GM19025 (cell line): ENCODE measurements at regions not wholly inside any gene's neighbourhood (a gene's known extent, or its start where the extent isn't known, plus 50 kb on each side); places are given as distances from the start of the nearest gene placed in this dataset.

Source experiments
- ATAC-seq: cut with Tn5 transposase; IDR thresholded peaks from one replicate; pipeline ENCODE4 v1.9.1; 2021; ENCODE audit warnings: mild to moderate bottlenecking, low read depth, moderate library complexity; ENCODE audit not compliant: unreplicated experiment

GRCh38 chr2:19300961-19301360 lies 57.5 kb downstream of the OSR1 start:
- ATAC-seq, result no peak

GRCh38 chr2:19299522-19299921 lies 58.9 kb downstream of the OSR1 start:
- no peak for ATAC-seq

GRCh38 chr2:19299032-19299431 lies 59.4 kb downstream of the OSR1 start:
- ATAC-seq, result no peak

- ATAC-seq, result no peak
Measured at GRCh38 chr2:19297716-19298115, 60.7 kb downstream of the OSR1 start.

GRCh38 chr2:19295998-19296502 lies 62.4 kb downstream of the OSR1 start:
- no peak for ATAC-seq

- ATAC-seq, result no peak
Measured at GRCh38 chr2:19292007-19292406, 66.4 kb downstream of the OSR1 start.

- ATAC-seq, result no peak
Measured at GRCh38 chr2:19288291-19288690, 70.1 kb downstream of the OSR1 start.

- no peak for ATAC-seq
Measured at GRCh38 chr2:19287324-19287723, 71.1 kb downstream of the OSR1 start.

- no peak for ATAC-seq
Measured at GRCh38 chr2:19282305-19282704, 76.1 kb downstream of the OSR1 start.

GRCh38 chr2:19274439-19274838 lies 84.0 kb downstream of the OSR1 start:
- ATAC-seq, result no peak

GRCh38 chr2:19272941-19273470 lies 85.4 kb downstream of the OSR1 start:
- no peak for ATAC-seq

- no peak for ATAC-seq
Measured at GRCh38 chr2:19272039-19272438, 86.4 kb downstream of the OSR1 start.

GRCh38 chr2:19264852-19265251 lies 93.6 kb downstream of the OSR1 start:
- ATAC-seq, result no peak

GRCh38 chr2:19262150-19262549 lies 96.3 kb downstream of the OSR1 start:
- no peak for ATAC-seq

- ATAC-seq, result no peak
Measured at GRCh38 chr2:19261061-19261460, 97.4 kb downstream of the OSR1 start.

GRCh38 chr2:19256121-19256601 lies 102.3 kb downstream of the OSR1 start:
- no peak for ATAC-seq

GRCh38 chr2:19255481-19255880 lies 102.9 kb downstream of the OSR1 start:
- ATAC-seq, result no peak

- no peak for ATAC-seq
Measured at GRCh38 chr2:19251554-19251953, 106.9 kb downstream of the OSR1 start.

GRCh38 chr2:19250906-19251305 lies 107.5 kb downstream of the OSR1 start:
- no peak for ATAC-seq

GRCh38 chr2:19247186-19247585 lies 111.2 kb downstream of the OSR1 start:
- ATAC-seq, result no peak

GRCh38 chr2:19246496-19246895 lies 111.9 kb downstream of the OSR1 start:
- no peak for ATAC-seq

- no peak for ATAC-seq
Measured at GRCh38 chr2:19244460-19245363, 113.7 kb downstream of the OSR1 start.
